ENCODE measurements at regions not wholly inside any gene's neighbourhood (a gene's known extent, or its start where the extent isn't known, plus 50 kb on each side); places are given as distances from the start of the nearest gene placed in this dataset.

DNA sequence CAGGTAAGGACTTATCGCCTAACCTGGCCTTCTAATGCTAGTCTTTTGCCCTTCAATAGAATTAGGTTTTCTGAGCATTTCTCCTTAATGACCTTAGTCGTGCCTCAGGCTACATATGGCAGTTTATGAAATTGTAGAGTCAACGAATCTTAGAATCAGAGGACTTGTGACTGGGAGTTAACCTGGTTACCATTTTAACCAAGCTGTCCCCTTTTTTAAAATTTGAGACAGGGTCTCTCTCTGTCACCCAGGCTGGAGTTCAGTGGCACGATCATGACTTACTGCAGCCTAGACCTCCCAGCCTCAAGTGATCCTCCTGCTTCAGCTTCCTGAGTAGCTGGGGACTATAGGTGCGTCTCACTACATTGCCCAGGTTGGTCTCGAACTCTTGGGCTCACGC, 53.5 kb upstream of the DMRTB1 start:
- POLR2A ChIA-PET = no interaction called here
- ATAC-seq (ENCODE audit: low read depth) (no peak), DNase-seq (no peak)
- Mint-ChIP-seq H3K27me3 (no peaks in the 10 kb centered on the region), H3K4me3 (no peak overlapping the region), H3K36me3 (no peaks in the 10 kb centered on the region), H3K27ac (no peak overlapping the region), H3K9me3 (no peaks in the 10 kb centered on the region), H3K4me1 (peaks cover 1% of the 10 kb centered on the region)

DNA sequence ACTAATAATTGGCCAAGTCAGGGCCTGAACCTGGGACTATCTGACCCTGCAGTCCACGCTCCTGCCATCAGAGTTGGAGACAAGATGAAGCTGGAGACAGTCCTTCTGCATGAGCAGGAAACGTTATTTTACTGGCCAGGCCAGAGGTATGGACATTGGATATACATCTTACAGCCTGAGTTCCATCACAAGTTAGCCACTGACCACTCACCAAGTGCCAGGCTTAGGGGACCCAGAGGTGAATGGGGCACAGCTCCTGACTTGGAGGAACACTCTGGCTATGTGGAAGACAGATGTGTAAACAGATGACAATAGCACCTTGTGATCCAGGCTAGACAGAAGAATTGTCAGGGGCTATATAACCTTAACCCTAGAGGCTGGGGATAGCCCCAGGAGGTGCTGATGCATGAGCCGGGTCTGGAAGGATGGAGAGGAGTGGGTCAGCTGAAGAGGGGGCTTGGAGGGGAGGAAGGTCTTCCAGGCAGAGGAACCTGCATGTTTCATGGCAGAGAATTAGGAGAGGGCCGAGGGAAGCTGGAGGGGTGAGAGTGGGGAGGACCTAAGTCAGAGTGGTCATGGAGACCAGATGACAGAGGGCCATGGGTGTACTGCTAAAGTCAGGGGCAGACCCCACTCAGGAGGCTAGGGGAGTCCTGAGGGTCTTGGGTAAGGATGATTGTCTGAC, 52.5 kb upstream of the DMRTB1 start:
- Mint-ChIP-seq H3K27ac (no peak overlapping the region), H3K9me3 (no peaks in the 10 kb centered on the region), H3K36me3 (no peaks in the 10 kb centered on the region), H3K4me3 (no peak overlapping the region), H3K4me1 (peaks cover 4% of the 10 kb centered on the region), H3K27me3 (no peaks in the 10 kb centered on the region)
- ATAC-seq (ENCODE audit: low read depth) (no peak), DNase-seq (no peak)
- POLR2A ChIA-PET = no interaction called here

- no peaks in the 10 kb centered on the region for H3K9me3 Mint-ChIP-seq
- H3K4me1 Mint-ChIP-seq = peaks cover 15% of the 10 kb centered on the region
- no peaks in the 10 kb centered on the region for H3K36me3 Mint-ChIP-seq
- H3K4me3 Mint-ChIP-seq = no peak overlapping the region
- POLR2A ChIA-PET = no interaction called here
- DNase-seq (no peak), ATAC-seq (ENCODE audit: low read depth) (no peak)
- no peaks in the 10 kb centered on the region for H3K27me3 Mint-ChIP-seq
- peak overlapping the region; percentile 50 for H3K27ac Mint-ChIP-seq
Observed at GRCh38 chr1:53408013-53408754, 51.0 kb upstream of the DMRTB1 start.

DNA sequence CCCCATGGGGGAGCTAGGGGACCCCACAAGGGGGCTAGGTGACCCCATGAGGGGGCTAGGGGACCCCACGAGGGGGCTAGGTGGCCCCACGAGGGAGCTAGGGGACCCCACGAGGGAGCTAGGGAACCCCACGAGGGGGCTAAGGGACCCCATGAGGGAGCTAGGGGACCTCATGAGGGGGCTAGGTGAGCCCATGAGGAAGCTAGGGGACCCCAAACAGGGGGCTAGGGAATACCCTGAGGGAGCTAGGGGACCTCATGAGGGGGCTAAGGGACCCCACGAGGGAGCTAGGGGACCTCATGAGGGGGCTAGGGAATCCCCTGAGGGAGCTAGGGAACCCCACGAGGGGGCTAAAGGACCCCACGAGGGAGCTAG, 50.5 kb upstream of the DMRTB1 start:
- no peak overlapping the region for H3K27ac Mint-ChIP-seq
- POLR2A ChIA-PET = no interaction called here
- H3K4me3 Mint-ChIP-seq = no peak overlapping the region
- no peaks in the 10 kb centered on the region for H3K36me3 Mint-ChIP-seq
- H3K9me3 Mint-ChIP-seq = no peaks in the 10 kb centered on the region
- ATAC-seq (ENCODE audit: low read depth) (no peak), DNase-seq (no peak)
- H3K4me1 Mint-ChIP-seq = peaks cover 21% of the 10 kb centered on the region
- H3K27me3 Mint-ChIP-seq = no peaks in the 10 kb centered on the region

- no peak overlapping the region for H3K4me3 Mint-ChIP-seq
Observed at GRCh38 chr1:53409233-53409632, 50.0 kb upstream of the DMRTB1 start.

More at GRCh38 chr1:53409233-53409632, 50.0 kb upstream of the DMRTB1 start:
- Mint-ChIP-seq H3K27me3 (no peaks in the 10 kb centered on the region), H3K4me1 (peaks cover 25% of the 10 kb centered on the region), H3K9me3 (no peaks in the 10 kb centered on the region), H3K36me3 (no peaks in the 10 kb centered on the region), H3K27ac (no peak overlapping the region)
- DNase-seq (no peak), ATAC-seq (ENCODE audit: low read depth) (no peak)
- POLR2A ChIA-PET = no interaction called here
